PC-9 (cell line): ENCODE measurements at regions not wholly inside any gene's neighbourhood (a gene's known extent, or its start where the extent isn't known, plus 50 kb on each side); places are given as distances from the start of the nearest gene placed in this dataset.

Source experiments
- BruUV-seq: library from RNA; stranded (reverse); fragments of 400-500 nt; replicated peaks from 2 replicates; lab custom pipeline; 2021; lab: Mats Ljungman, UMichigan
- CTCF ChIA-PET: fragments of 300-600 bp; sonication (Branson Sonifier 250); formaldehyde crosslinking; loops from one replicate; lab custom pipeline; 2022; ENCODE audit warnings: antibody characterized with exemption; lab: Charles Lee
- POLR2A ChIA-PET: fragments of 300-600 bp; sonication (Branson Sonifier 250); formaldehyde crosslinking; loops from one replicate; lab custom pipeline; 2022; ENCODE audit warnings: antibody characterized with exemption; ENCODE audit not compliant: unreplicated experiment; lab: Charles Lee
- DNase-seq, 2 experiments: peaks; one replicate each; pipeline versions ENCODE4 v3.0.0 to v3.0.0-alpha.2; 2015 to 2022; ENCODE audit warnings: mixed read lengths in 1 of 2
- H2AFZ ChIP-seq: fragments of 200-600 bp; sonication (generic); 2 replicates; pipeline ENCODE4 v1.8.1; 2017; ENCODE audit warnings: antibody characterized with exemption
- H3F3A ChIP-seq: fragments of 200-600 bp; sonication (generic); 2 replicates; pipeline ENCODE4 v1.8.1; 2017; ENCODE audit warnings: antibody characterized with exemption, mild to moderate bottlenecking, low read depth; ENCODE audit not compliant: insufficient read depth
- H3K27ac ChIP-seq: fragments of 200-600 bp; sonication (generic); 2 replicates; pipeline ENCODE4 v1.6.1; 2016; ENCODE audit warnings: mixed run types
- H3K27me3 ChIP-seq: fragments of 200-600 bp; sonication (generic); 2 replicates; pipeline ENCODE4 v1.6.1; 2016; ENCODE audit warnings: low read depth, mixed run types; ENCODE audit not compliant: insufficient read depth
- H3K36me3 ChIP-seq: fragments of 200-600 bp; sonication (generic); 2 replicates; pipeline ENCODE4 v1.6.1; 2016; ENCODE audit warnings: low read depth, mixed run types
- H3K4me1 ChIP-seq: fragments of 200-600 bp; sonication (generic); replicated peaks from 2 replicates; pipeline ENCODE4 v1.6.1; 2016; ENCODE audit warnings: mixed run types; ENCODE audit not compliant: insufficient read depth
- H3K4me2 ChIP-seq: fragments of 200-600 bp; sonication (generic); 2 replicates; pipeline ENCODE4 v1.6.1; 2017; ENCODE audit warnings: mixed run types
- H3K4me3 ChIP-seq: fragments of 200-600 bp; sonication (generic); 2 replicates; pipeline ENCODE4 v1.6.1; 2016; ENCODE audit warnings: mixed run types
- H3K79me2 ChIP-seq: fragments of 200-600 bp; sonication (generic); 2 replicates; pipeline ENCODE4 v1.6.1; 2017; ENCODE audit warnings: low read depth, mixed run types
- H3K9me2 ChIP-seq: fragments of 200-600 bp; sonication (generic); 2 replicates; pipeline ENCODE4 v1.8.1; 2017; ENCODE audit warnings: mild to moderate bottlenecking; ENCODE audit not compliant: insufficient read depth
- H3K9me3 ChIP-seq: fragments of 200-600 bp; sonication (generic); 2 replicates; pipeline ENCODE4 v1.8.1; 2016; ENCODE audit warnings: low read depth; ENCODE audit not compliant: insufficient read depth
- H4K20me1 ChIP-seq: fragments of 200-600 bp; sonication (generic); 2 replicates; pipeline ENCODE4 v1.8.1; 2017; ENCODE audit not compliant: insufficient read depth
- CTCF ChIP-seq: fragments of 200-600 bp; sonication (generic); conservative IDR thresholded peaks from 2 replicates; pipeline ENCODE4 v1.6.1; 2017; ENCODE audit warnings: mixed run types, antibody characterized with exemption, mild to moderate bottlenecking, moderate library complexity
- EZH2 ChIP-seq: fragments of 200-600 bp; sonication (generic); IDR thresholded peaks from 2 replicates; pipeline ENCODE4 v1.8.0; 2017; ENCODE audit warnings: antibody characterized with exemption, low read depth
- intact Hi-C: fragments of 100-400 bp; cut with micrococcal nuclease; formaldehyde crosslinking; loops from one replicate; pipeline ENCODE4 v1.10.0; 2022; ENCODE audit not compliant: unreplicated experiment

- Histone ChIP-seq H3K36me3 (no peaks in the 10 kb centered on the region), H3F3A (no peaks in the 10 kb centered on the region), H4K20me1 (no peaks in the 10 kb centered on the region), H3K9me3 (no peaks in the 10 kb centered on the region), H3K4me1 (peaks cover 10% of the 10 kb centered on the region; the same call in 1 of the 2 replicates), H3K4me2 (no peak overlapping the region), H3K4me3 (no peak overlapping the region), H3K27ac (no peak overlapping the region), H3K79me2 (no peaks in the 10 kb centered on the region), H3K9me2 (no peaks in the 10 kb centered on the region), H3K27me3 (no peaks in the 10 kb centered on the region), H2AFZ (no peak overlapping the region)
- CTCF ChIA-PET: no interaction called here
- BruUV-seq: no TSS peak
- DNase-seq: no peak
- POLR2A ChIA-PET: no interaction called here
- TF ChIP-seq EZH2 (no peak), CTCF (no peak)
- intact Hi-C loops: no loop called here
Observed at GRCh38 chr5:13480834-13481233, 463.7 kb downstream of the DNAH5 start.

- Histone ChIP-seq H3K27me3 (no peaks in the 10 kb centered on the region), H3F3A (no peaks in the 10 kb centered on the region), H3K4me1 (peaks cover 10% of the 10 kb centered on the region; the same call in 1 of the 2 replicates), H3K9me3 (no peaks in the 10 kb centered on the region), H3K9me2 (no peaks in the 10 kb centered on the region), H2AFZ (no peak overlapping the region), H3K4me3 (no peak overlapping the region), H3K27ac (no peak overlapping the region), H4K20me1 (no peaks in the 10 kb centered on the region), H3K4me2 (no peak overlapping the region), H3K36me3 (no peaks in the 10 kb centered on the region), H3K79me2 (no peaks in the 10 kb centered on the region)
- intact Hi-C loops: loop anchor here (2.0 to 10.0 kb wide), 3 partner anchors 478 to 1186 kb away; no protein-coding TSS in a partner anchor
- ChIA-PET CTCF (interaction anchor here (0.6 to 1.4 kb wide), 4 partner anchors 475 to 1170 kb away, joined by 3 to 8 read pairs (median 4); no protein-coding TSS in a partner anchor), POLR2A (interaction anchor here (0.7 kb wide), 1 partner anchor 435 kb away, joined by 11 read pairs; no protein-coding TSS in a partner anchor)
- DNase-seq: peak in 1 of 2 experiments; percentile 32
- BruUV-seq: no TSS peak
- TF ChIP-seq CTCF (peak; percentile 80), EZH2 (no peak)
Observed at GRCh38 chr5:13478831-13479465, 465.5 kb downstream of the DNAH5 start.

DNA sequence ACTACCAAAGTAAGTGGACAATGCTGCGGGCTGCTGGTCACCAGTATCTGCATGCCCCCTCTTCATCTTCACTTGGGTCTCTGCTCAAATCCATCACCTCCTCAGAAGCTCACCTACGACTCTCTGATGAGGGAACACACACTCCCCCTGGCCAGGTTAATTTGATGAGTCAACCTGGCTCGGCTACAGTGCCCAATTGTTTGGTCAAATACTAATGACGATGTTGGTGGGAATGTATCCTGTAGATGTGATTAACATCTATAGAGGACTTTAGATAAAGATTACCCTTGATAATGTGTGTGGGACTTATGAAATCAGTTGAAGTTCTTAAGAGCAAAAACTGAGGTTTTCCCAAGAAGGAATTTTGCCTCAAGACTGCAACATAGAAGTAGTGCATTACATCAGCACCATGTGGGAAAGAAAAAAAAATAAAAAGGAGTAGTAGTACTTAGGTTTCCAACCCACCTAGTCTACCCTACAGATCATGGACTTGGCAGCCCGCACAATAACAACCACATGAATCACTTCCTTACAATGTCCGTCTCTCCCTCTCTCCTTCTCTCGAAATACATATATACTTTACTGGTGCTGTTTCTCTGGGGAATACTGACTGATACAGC is 467.3 kb downstream of the DNAH5 start:
- no peaks in the 10 kb centered on the region for H3K36me3 ChIP-seq
- H3K79me2 ChIP-seq: no peaks in the 10 kb centered on the region
- ChIA-PET POLR2A (no interaction called here), CTCF (no interaction called here)
- intact Hi-C loops: loop anchor here (5.0 to 10.0 kb wide), 2 partner anchors 480 to 662 kb away; no protein-coding TSS in a partner anchor
- H3K4me2 ChIP-seq: peak overlapping the region; percentile 22
- H3K9me3 ChIP-seq: no peaks in the 10 kb centered on the region
- no peaks in the 10 kb centered on the region for H3F3A ChIP-seq
- H4K20me1 ChIP-seq: no peaks in the 10 kb centered on the region
- no peak overlapping the region for H3K4me3 ChIP-seq
- H3K9me2 ChIP-seq: no peaks in the 10 kb centered on the region
- BruUV-seq: no TSS peak
- peak overlapping the region; percentile 17; the same call in 1 of the 2 replicates for H3K27ac ChIP-seq
- TF ChIP-seq EZH2 (no peak), CTCF (no peak)
- no peaks in the 10 kb centered on the region for H3K27me3 ChIP-seq
- peak in 1 of 2 experiments; percentile 19 for DNase-seq
- peak overlapping the region; percentile 19; the same call in 1 of the 2 replicates for H2AFZ ChIP-seq
- peaks cover 10% of the 10 kb centered on the region; the same call in 1 of the 2 replicates for H3K4me1 ChIP-seq
